ENCODE measurements at regions not wholly inside any gene's neighbourhood (a gene's known extent, or its start where the extent isn't known, plus 50 kb on each side); places are given as distances from the start of the nearest gene placed in this dataset.

DNA sequence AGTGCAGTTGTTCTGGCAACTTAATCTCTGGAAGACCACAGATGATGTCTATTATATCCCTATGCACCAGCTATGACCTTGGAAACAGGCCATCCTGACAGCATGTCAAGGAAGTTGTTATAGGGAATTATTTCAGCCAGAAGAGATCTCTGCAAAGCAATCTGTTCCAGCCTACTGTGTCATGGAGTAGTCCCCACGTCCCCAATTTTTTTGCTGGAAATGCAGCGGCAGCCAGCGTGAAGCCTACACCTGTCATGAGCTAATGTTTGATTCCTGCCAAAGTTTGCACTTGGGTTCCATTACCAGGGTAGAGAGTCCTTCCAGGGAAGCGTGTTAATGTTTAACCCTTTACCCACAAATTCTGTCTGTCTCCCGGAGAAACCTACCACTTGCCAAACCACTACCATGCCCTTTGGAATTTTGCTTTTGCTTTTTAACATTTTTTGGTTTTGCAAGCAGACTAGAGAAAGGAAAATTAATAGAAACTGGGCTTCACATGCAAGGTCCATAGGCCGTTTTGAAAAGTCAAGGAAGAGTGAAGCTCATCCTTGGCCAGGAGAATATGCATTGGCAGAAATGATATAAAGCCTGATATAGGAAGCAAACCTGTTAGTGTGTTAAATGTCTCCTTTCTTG, 174.9 kb upstream of the SPRY4 start:
- ATAC-seq (no peak), DNase-seq (no peak)
- no peaks in the 10 kb centered on the region for H3K9me3 Mint-ChIP-seq
- no peak overlapping the region for H3K4me3 Mint-ChIP-seq
- H3K27me3 Mint-ChIP-seq (ENCODE audit: low read depth), result no peaks in the 10 kb centered on the region
- no peaks in the 10 kb centered on the region for H3K36me3 Mint-ChIP-seq (ENCODE audit: insufficient read depth)
- H3K4me1 Mint-ChIP-seq (ENCODE audit: low read depth), result peaks cover 13% of the 10 kb centered on the region

DNA sequence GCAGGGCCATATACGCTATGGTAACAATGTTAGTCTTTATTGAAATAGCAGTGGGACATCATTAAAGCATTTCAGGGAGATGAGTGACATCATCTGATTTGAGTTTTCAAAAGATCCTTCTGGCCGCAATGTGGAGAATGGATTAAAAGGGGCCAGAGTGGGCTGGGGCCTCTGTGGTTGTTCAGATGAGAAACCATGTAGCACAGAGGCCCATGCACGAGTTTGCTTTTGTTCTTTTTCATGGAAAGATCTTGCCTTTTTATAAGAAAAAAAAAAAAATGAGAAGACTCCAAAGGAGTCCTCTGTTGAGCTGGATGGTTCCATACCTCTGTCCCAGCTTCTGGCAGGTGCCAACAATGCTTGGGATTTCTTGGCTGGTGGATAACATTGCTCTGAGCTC, 173.5 kb upstream of the SPRY4 start:
- DNase-seq, result no peak
- no peaks in the 10 kb centered on the region for H3K9me3 Mint-ChIP-seq
- H3K4me3 Mint-ChIP-seq, result no peak overlapping the region
- H3K27me3 Mint-ChIP-seq (ENCODE audit: low read depth), result no peaks in the 10 kb centered on the region
- H3K4me1 Mint-ChIP-seq (ENCODE audit: low read depth), result peaks cover 2% of the 10 kb centered on the region
- H3K36me3 Mint-ChIP-seq (ENCODE audit: insufficient read depth), result no peaks in the 10 kb centered on the region
- no peak for ATAC-seq

DNA sequence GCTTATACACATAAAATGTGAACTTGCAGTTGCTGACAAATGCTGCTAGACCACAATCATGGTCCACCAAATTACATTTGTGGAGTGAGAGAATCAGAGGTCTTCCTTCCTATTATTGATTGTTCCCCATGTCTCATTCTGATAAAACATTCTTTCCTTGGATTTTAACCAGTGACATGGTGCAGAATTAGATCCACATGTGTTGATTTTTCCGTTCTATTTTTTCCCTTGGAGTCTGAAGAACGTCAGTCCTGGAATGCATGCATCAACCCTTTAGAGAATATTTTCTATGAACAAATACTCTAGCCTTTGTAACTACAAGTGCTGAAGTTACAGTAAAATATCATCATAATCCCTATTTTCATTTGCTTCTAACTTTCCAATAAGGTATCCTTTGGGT, 170.7 kb upstream of the SPRY4 start:
- no peak overlapping the region for H3K4me3 Mint-ChIP-seq
- no peaks in the 10 kb centered on the region for H3K27me3 Mint-ChIP-seq (ENCODE audit: low read depth)
- H3K9me3 Mint-ChIP-seq, result no peaks in the 10 kb centered on the region
- H3K4me1 Mint-ChIP-seq (ENCODE audit: low read depth), result no peaks in the 10 kb centered on the region
- DNase-seq (no peak), ATAC-seq (no peak)
- no peaks in the 10 kb centered on the region for H3K36me3 Mint-ChIP-seq (ENCODE audit: insufficient read depth)

DNA sequence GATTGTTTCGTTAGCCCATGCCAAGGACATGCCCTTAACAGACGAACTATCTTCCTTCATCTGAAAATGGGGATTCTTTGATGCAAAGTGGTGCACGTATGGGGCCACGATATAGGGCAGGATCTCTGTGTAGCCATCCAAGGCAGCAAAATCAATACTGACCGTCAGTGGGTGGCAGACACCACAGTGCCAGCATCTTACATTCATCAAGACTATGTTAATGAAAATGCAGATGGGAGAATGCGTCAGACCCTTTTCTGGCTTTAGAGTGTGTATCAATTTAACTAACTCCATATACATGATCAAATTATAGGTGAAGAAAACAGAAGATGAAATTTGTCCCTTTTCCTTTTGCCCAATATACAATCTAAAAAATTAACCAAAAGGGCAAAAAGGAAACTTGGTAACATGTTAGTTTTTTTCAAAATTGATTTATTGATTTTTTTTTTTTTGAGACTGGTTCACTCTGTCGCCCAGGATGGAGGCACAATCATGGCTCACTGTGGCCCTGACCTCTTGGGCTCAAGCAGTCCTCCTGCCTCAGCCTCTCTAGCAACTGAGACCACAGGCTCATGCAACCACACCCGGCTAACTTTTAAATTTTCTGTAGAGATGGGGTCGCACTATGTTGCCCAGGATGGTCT, 169.2 kb upstream of the SPRY4 start:
- no peaks in the 10 kb centered on the region for H3K36me3 Mint-ChIP-seq (ENCODE audit: insufficient read depth)
- no peaks in the 10 kb centered on the region for H3K4me1 Mint-ChIP-seq (ENCODE audit: low read depth)
- H3K27me3 Mint-ChIP-seq (ENCODE audit: low read depth), result no peaks in the 10 kb centered on the region
- DNase-seq (no peak), ATAC-seq (no peak)
- no peaks in the 10 kb centered on the region for H3K9me3 Mint-ChIP-seq
- no peak overlapping the region for H3K4me3 Mint-ChIP-seq

DNA sequence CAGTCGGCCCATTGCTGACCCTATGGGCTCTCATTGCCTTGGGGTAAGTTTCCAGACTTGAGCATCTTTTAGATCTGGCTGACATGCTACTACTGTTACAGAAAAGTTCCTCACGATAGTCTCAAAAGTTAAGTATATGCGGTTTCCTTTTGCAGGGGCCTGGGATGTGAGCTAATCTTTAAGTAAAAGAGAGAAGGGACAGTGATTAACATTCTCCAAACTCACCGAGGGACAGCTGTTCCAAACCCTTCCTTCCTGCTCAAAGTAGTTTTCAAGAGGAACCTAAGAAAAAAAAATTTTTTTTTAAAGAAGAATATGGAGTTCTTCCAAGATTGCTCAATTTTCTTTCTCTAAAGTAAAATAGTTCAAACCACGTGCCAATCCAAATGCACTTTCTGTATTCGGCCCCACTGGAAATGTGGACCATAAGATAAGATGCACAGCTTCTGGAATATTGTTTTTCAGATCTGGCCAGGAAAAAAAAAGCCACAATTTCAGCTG, 168.0 kb upstream of the SPRY4 start:
- Mint-ChIP-seq H3K4me3 (no peak overlapping the region), H3K9me3 (no peaks in the 10 kb centered on the region), H3K36me3 (ENCODE audit: insufficient read depth) (no peaks in the 10 kb centered on the region), H3K27me3 (ENCODE audit: low read depth) (no peaks in the 10 kb centered on the region), H3K4me1 (ENCODE audit: low read depth) (no peaks in the 10 kb centered on the region)
- DNase-seq, result no peak
- ATAC-seq, result no peak

DNA sequence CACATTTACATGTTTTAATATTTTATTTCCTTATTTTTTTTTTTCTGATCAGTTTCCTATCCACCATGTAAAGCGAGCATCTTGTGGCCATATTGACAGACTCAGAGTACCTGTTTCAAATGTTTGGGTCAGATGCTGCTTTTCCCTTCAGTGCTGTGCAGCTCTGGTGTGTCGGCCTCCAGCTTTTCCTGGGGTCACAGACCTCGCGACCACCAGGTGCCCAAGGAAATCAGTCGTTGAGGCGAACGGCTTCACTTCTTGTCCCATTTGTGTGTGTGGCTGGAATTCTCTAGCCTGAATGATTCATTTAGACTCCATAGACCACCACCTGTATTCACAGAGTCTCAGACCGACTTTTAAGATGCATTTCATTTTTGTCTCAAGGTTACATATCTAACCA, 166.9 kb upstream of the SPRY4 start:
- Mint-ChIP-seq H3K36me3 (ENCODE audit: insufficient read depth) (no peaks in the 10 kb centered on the region), H3K4me3 (no peak overlapping the region), H3K27me3 (ENCODE audit: low read depth) (no peaks in the 10 kb centered on the region), H3K4me1 (ENCODE audit: low read depth) (no peaks in the 10 kb centered on the region), H3K9me3 (no peaks in the 10 kb centered on the region)
- DNase-seq (no peak), ATAC-seq (no peak)

DNA sequence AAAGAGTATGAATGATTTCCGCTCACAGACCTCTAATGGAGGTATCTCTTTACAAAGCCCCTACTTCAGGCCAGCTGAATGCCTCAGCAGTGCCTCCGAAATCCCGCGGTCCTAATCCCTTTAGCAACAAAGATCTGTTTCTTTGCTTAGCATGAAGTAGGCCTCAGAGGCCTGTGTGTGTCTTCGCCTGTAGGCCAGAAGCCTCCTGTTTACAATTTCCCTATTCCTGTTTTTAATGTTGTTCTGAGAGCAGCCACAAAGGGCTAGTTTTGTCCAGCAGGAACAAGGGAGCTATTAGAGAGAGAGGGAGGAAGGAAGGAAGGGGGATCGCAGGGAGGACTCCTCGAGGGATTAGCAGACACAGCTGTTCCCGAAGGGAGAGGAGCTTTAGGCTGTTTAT, 166.4 kb upstream of the SPRY4 start:
- H3K4me1 Mint-ChIP-seq (ENCODE audit: low read depth), result no peaks in the 10 kb centered on the region
- H3K27me3 Mint-ChIP-seq (ENCODE audit: low read depth), result no peaks in the 10 kb centered on the region
- ATAC-seq (no peak), DNase-seq (no peak)
- H3K36me3 Mint-ChIP-seq (ENCODE audit: insufficient read depth), result no peaks in the 10 kb centered on the region
- H3K4me3 Mint-ChIP-seq, result no peak overlapping the region
- H3K9me3 Mint-ChIP-seq, result no peaks in the 10 kb centered on the region

DNA sequence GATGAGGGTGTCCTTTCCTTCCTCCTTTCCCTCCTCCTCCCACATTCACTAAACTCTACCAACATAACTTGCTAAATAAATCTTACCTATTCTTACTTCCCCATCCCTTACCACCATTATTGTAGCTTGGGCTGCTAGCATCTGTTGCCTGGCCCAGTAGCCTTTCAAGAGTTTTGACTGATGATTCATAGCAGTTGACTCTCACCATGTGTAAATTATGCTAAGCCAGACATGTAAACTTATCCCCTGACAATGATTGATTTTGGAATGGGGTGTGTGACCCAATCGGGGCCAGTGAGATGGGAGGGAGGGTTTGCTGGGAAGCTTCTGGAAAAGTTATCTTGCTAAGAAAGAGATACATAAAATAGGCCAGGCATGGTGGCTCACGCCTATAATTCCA, 161.8 kb upstream of the SPRY4 start:
- ATAC-seq, result no peak

DNA sequence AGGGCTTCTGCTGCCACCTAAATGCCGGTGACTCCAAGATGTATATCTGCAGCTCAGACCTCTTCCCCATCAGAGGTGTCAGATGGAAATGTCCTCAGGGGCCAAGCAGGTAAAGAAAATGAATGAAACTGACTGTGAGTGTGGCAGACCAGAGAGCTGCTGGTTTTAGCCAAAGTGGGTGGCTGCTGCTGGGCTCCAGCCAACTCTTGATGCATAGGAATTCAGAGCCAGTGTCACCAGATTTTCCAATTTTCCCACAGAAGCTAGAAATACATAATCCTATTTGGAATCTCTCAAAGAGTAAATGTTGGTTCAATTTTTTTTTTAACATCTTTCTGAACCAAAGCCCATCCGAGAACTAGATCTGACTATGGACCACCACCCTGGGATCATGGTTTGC, 161.2 kb upstream of the SPRY4 start:
- no peak overlapping the region for H3K4me3 Mint-ChIP-seq
- H3K36me3 Mint-ChIP-seq (ENCODE audit: insufficient read depth), result no peaks in the 10 kb centered on the region
- ATAC-seq, result no peak
- peaks cover 9% of the 10 kb centered on the region for H3K9me3 Mint-ChIP-seq
- H3K4me1 Mint-ChIP-seq (ENCODE audit: low read depth), result peaks cover 4% of the 10 kb centered on the region
- no peak for DNase-seq
- H3K27me3 Mint-ChIP-seq (ENCODE audit: low read depth), result peaks cover 2% of the 10 kb centered on the region

More for the DNA sequence above, 161.8 kb upstream of the SPRY4 start:
- no peaks in the 10 kb centered on the region for H3K36me3 Mint-ChIP-seq (ENCODE audit: insufficient read depth)
- no peak overlapping the region for H3K4me3 Mint-ChIP-seq
- peaks cover 9% of the 10 kb centered on the region for H3K9me3 Mint-ChIP-seq
- DNase-seq, result no peak
- peaks cover 2% of the 10 kb centered on the region for H3K27me3 Mint-ChIP-seq (ENCODE audit: low read depth)
- peaks cover 1% of the 10 kb centered on the region for H3K4me1 Mint-ChIP-seq (ENCODE audit: low read depth)

DNA sequence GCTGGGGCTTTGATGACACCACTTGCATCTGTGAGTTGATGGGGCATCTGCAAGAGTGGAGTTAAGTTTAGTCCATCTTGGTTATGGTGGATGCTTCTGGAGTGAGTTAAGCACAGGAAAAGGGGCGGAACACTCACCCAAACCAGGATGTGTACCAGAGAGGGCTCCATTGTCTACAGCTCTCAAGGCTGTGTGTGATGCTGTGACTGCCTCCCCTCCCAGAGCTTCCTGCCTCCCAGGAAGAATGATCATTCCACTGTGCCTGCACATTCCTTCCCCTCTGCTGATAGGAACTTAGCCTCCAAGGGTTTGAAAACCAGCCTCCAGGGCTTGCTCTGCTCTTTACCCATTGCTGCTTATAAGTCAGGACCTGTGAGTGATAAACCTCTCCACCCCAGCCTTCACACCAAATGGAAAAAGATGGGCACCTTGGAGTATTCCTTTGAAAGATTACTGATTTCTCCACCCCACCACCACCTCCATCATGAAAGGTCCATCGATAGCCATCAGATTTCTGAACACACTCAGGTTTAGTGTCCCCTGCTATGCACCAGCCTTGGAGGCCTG, 160.1 kb upstream of the SPRY4 start:
- H3K36me3 Mint-ChIP-seq (ENCODE audit: insufficient read depth), result no peaks in the 10 kb centered on the region
- H3K4me3 Mint-ChIP-seq, result no peak overlapping the region
- H3K4me1 Mint-ChIP-seq (ENCODE audit: low read depth), result peaks cover 4% of the 10 kb centered on the region
- no peak for ATAC-seq
- peaks cover 2% of the 10 kb centered on the region for H3K27me3 Mint-ChIP-seq (ENCODE audit: low read depth)
- no peak for DNase-seq
- peaks cover 9% of the 10 kb centered on the region for H3K9me3 Mint-ChIP-seq

DNA sequence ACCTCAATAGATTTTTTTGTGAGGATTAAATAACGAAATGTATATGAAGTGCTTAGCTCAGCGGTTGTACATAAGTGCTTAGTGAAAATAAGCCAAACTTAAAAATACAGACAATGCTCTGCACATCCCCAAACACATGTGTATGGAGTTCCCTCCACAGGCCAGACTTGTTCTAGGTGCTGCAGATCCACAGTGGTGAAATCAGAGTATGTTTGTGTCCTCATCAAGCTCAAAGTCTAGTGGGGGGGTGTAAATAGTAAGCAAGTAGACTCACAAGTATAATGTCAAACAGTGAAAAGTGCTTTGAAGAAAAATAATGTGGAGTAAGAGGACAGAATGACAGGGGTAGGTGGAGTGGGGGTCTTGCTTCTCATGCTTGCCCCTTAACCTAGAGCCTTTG, 157.4 kb upstream of the SPRY4 start:
- Mint-ChIP-seq H3K9me3 (peaks cover 18% of the 10 kb centered on the region), H3K36me3 (ENCODE audit: insufficient read depth) (no peaks in the 10 kb centered on the region), H3K27me3 (ENCODE audit: low read depth) (peaks cover 2% of the 10 kb centered on the region), H3K4me3 (no peak overlapping the region), H3K4me1 (ENCODE audit: low read depth) (peaks cover 4% of the 10 kb centered on the region)
- DNase-seq (no peak), ATAC-seq (no peak)

DNA sequence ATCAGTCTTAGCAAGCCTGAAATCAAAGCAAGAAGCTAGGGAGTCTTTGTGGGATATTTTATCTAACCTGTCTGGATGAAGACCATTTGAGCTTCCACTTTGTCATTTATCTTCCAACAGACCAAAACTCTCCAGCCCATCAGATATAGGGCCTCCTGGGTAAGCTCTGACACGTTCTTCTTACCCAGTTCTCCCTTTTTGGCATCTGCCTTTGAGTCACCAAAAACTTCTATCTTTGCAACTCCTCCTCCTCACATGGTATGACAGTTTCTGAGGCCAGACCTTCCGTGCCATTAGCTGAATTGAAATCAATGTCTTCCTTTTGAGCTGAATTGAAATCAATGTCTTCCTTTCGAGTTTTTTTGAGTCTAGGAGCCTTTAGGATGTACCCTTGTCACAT, 156.6 kb upstream of the SPRY4 start:
- DNase-seq (no peak), ATAC-seq (no peak)
- Mint-ChIP-seq H3K9me3 (peaks cover 18% of the 10 kb centered on the region), H3K4me3 (no peak overlapping the region), H3K4me1 (ENCODE audit: low read depth) (peaks cover 4% of the 10 kb centered on the region), H3K27me3 (ENCODE audit: low read depth) (peaks cover 2% of the 10 kb centered on the region), H3K36me3 (ENCODE audit: insufficient read depth) (no peaks in the 10 kb centered on the region)

DNA sequence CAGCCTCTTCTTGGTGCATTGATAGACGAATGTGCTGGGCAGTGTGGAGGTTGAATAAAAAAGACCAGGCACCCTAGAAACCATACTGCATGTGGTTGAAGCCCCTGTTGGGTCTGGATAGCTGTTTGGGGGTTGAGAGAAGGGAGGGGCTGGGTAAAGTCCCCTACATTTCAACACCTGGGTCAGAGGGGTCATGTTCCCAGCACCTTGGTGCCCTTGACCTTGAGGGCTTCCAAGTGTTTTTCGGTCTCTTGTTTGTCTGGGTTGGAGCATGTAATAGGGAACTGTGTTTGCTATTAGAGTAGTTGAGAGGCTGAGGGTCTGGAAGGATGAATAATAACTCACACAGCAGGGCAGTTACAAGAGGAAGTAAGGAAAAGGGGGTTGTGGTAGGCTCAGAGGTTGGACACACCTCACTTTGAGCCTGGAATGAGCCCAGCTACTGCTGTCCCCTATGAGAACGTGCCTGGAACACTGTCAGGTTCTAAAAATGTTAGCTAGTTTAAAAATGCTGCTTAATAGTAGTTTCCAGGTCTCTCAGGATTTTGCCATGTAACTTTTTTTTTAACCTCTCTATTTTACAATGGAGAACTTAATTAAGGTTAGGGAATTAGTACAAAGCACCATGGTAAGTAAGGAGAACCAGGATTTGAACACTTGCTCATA, 155.2 kb upstream of the SPRY4 start:
- ATAC-seq, result no peak
- Mint-ChIP-seq H3K4me1 (ENCODE audit: low read depth) (peaks cover 4% of the 10 kb centered on the region), H3K27me3 (ENCODE audit: low read depth) (no peaks in the 10 kb centered on the region), H3K9me3 (peaks cover 9% of the 10 kb centered on the region), H3K36me3 (ENCODE audit: insufficient read depth) (no peaks in the 10 kb centered on the region), H3K4me3 (no peak overlapping the region)
- DNase-seq, result no peak

DNA sequence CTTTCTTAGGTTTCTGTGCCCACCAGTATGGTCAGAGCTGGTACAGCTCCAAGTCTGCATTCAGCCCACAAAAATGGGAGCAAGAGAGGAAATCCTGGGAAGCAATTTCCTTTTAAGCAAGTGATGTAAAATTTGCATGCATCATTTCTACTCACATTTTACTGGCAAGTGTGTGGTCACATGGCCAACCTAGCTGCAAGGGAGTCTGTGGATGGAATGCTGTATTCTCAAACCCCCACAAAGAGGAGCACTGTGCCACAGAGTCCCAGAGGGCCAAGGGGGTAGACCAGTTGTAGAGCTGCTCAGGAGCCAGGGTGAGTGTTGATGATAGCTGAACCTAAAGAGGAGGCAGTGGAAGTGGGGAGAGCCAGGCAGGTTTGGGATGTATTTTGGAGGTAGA, 154.3 kb upstream of the SPRY4 start:
- DNase-seq, result no peak
- H3K4me3 Mint-ChIP-seq, result no peak overlapping the region
- H3K4me1 Mint-ChIP-seq (ENCODE audit: low read depth), result peaks cover 6% of the 10 kb centered on the region
- H3K36me3 Mint-ChIP-seq (ENCODE audit: insufficient read depth), result no peaks in the 10 kb centered on the region
- no peaks in the 10 kb centered on the region for H3K27me3 Mint-ChIP-seq (ENCODE audit: low read depth)
- ATAC-seq, result no peak
- H3K9me3 Mint-ChIP-seq, result peaks cover 9% of the 10 kb centered on the region

DNA sequence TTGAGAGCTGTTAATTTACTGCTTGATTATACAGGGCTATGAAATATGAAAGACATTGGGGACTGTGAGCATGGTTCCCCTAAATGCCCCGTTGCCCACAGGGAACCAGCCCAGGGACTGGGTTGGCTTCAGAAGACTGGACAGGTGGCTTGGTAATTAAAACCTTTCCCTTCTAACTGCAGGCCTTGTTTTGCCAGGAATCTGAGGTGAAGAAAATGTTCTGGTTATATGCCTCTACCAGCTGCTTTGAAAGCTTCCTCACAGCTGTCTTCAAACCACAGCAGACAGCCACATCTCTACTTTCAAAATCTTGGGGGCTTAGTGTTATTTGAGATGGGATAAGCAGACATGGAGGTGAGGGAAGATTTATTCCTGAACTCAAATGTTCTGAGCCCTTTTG, 153.3 kb upstream of the SPRY4 start:
- H3K27me3 Mint-ChIP-seq (ENCODE audit: low read depth), result no peaks in the 10 kb centered on the region
- peaks cover 9% of the 10 kb centered on the region for H3K9me3 Mint-ChIP-seq

More for the DNA sequence above, 153.3 kb upstream of the SPRY4 start:
- ATAC-seq (no peak), DNase-seq (no peak)
- no peak overlapping the region for H3K4me3 Mint-ChIP-seq
- H3K4me1 Mint-ChIP-seq (ENCODE audit: low read depth), result peaks cover 9% of the 10 kb centered on the region
- H3K36me3 Mint-ChIP-seq (ENCODE audit: insufficient read depth), result no peaks in the 10 kb centered on the region
